WTC11 (cell line): ENCODE measurements at regions not wholly inside any gene's neighbourhood (a gene's known extent, or its start where the extent isn't known, plus 50 kb on each side); places are given as distances from the start of the nearest gene placed in this dataset.

ENCODE experiments used
- ATAC-seq: fragments of 200-7000 bp; cut with Tn5 transposase; 2 replicates; pipeline ENCODE4 v1.10.0; 2021; ENCODE audit warnings: mild to moderate bottlenecking, moderate library complexity
- CTCF ChIA-PET: fragments of 300-600 bp; sonication (Branson Sonifier 250); formaldehyde crosslinking; loops from one replicate; lab custom pipeline; 2021; ENCODE audit warnings: antibody characterized with exemption; lab: Charles Lee
- POLR2A ChIA-PET: fragments of 350-600 bp; sonication (Branson Sonifier 250); formaldehyde crosslinking; loops from one replicate; lab custom pipeline; 2021; ENCODE audit warnings: antibody characterized with exemption; lab: Charles Lee
- DNase-seq: peaks from one replicate; pipeline ENCODE4 v3.0.0; 2021; ENCODE audit warnings: low spot score
- H3K27ac Mint-ChIP-seq: 2 replicates; pipeline ENCODE4 v1.8.0; 2021; ENCODE audit warnings: mixed read lengths
- H3K27me3 Mint-ChIP-seq: 2 replicates; pipeline ENCODE4 v1.8.0; 2021; ENCODE audit warnings: low read depth, mild to moderate bottlenecking, moderate library complexity, mixed read lengths
- H3K36me3 Mint-ChIP-seq: 2 replicates; pipeline ENCODE4 v1.8.0; 2021; ENCODE audit warnings: mixed read lengths
- H3K4me1 Mint-ChIP-seq: 2 replicates; pipeline ENCODE4 v1.8.0; 2022; ENCODE audit warnings: mixed read lengths
- H3K4me3 Mint-ChIP-seq: 2 replicates; pipeline ENCODE4 v1.8.0; 2021; ENCODE audit warnings: mild to moderate bottlenecking, moderate library complexity, mixed read lengths
- H3K9me3 Mint-ChIP-seq: 2 replicates; pipeline ENCODE4 v1.8.0; 2021; ENCODE audit warnings: mixed read lengths
- CREB1 ChIP-seq: sonication (generic); formaldehyde crosslinking; IDR thresholded peaks from 2 replicates; pipeline ENCODE4 v1.8.0; 2023; ENCODE audit warnings: mild to moderate bottlenecking, missing genetic modification reagents
- GABPB1 ChIP-seq: sonication (generic); formaldehyde crosslinking; IDR thresholded peaks from 2 replicates; pipeline ENCODE4 v1.8.1; 2023; ENCODE audit warnings: mild to moderate bottlenecking, missing genetic modification reagents
- GTF2I ChIP-seq: fragments of 250-450 bp; sonication (Bioruptor Pico); conservative IDR thresholded peaks from 2 replicates; pipeline ENCODE4 v1.4.0; 2021; ENCODE audit warnings: mild to moderate bottlenecking
- MYBL2 ChIP-seq: sonication (generic); formaldehyde crosslinking; IDR thresholded peaks from 2 replicates; pipeline ENCODE4 v1.8.1; 2023; ENCODE audit warnings: mild to moderate bottlenecking, moderate library complexity, missing genetic modification reagents
- RELA ChIP-seq: sonication (generic); formaldehyde crosslinking; IDR thresholded peaks from 2 replicates; pipeline ENCODE4 v1.8.1; 2022; ENCODE audit warnings: missing genetic modification reagents, mild to moderate bottlenecking, borderline replicate concordance
- TP53 ChIP-seq: sonication (generic); formaldehyde crosslinking; IDR thresholded peaks from 2 replicates; pipeline ENCODE4 v1.8.1; 2023; ENCODE audit warnings: mild to moderate bottlenecking, missing genetic modification reagents
- ZNF138 ChIP-seq: sonication (generic); formaldehyde crosslinking; conservative IDR thresholded peaks from 2 replicates; pipeline ENCODE4 v1.8.1; 2022; ENCODE audit warnings: mild to moderate bottlenecking, moderate library complexity, missing genetic modification reagents
- ZNF219 ChIP-seq: sonication (generic); formaldehyde crosslinking; IDR thresholded peaks from 2 replicates; pipeline ENCODE4 v1.8.0; 2023; ENCODE audit warnings: missing genetic modification reagents, mild to moderate bottlenecking, borderline replicate concordance
- ZNF396 ChIP-seq: fragments of 250-450 bp; sonication (Bioruptor Pico); IDR thresholded peaks from 2 replicates; pipeline ENCODE4 v1.8.0; 2021; ENCODE audit warnings: mild to moderate bottlenecking, moderate library complexity, borderline replicate concordance
- ZNF671 ChIP-seq: fragments of 250-450 bp; sonication (Bioruptor Pico); IDR thresholded peaks from 2 replicates; pipeline ENCODE4 v1.8.0; 2021; ENCODE audit warnings: mild to moderate bottlenecking
- TF ChIP-seq, protein P1 (sequence below): sonication (generic); formaldehyde crosslinking; IDR thresholded peaks from 2 replicates; pipeline ENCODE4 v1.8.1; 2022; ENCODE audit warnings: mild to moderate bottlenecking, missing genetic modification reagents, moderate library complexity, borderline replicate concordance
- TF ChIP-seq, protein P2 (sequence below): sonication (generic); formaldehyde crosslinking; IDR thresholded peaks from 2 replicates; pipeline ENCODE4 v1.8.0; 2023; ENCODE audit warnings: missing genetic modification reagents, mild to moderate bottlenecking, borderline replicate concordance
- TF ChIP-seq, protein P3 (sequence below): sonication (generic); formaldehyde crosslinking; IDR thresholded peaks from 2 replicates; pipeline ENCODE4 v1.8.1; 2022; ENCODE audit warnings: missing genetic modification reagents, borderline replicate concordance
- TF ChIP-seq, protein P4 (sequence below): fragments of 250-450 bp; sonication (Bioruptor Pico); IDR thresholded peaks from 2 replicates; pipeline ENCODE4 v1.9.0; 2021; ENCODE audit warnings: moderate library complexity, mild to moderate bottlenecking, inconsistent platforms, borderline replicate concordance
- TF ChIP-seq, protein P5 (sequence below): sonication (generic); formaldehyde crosslinking; conservative IDR thresholded peaks from 2 replicates; pipeline ENCODE4 v1.8.1; 2023; ENCODE audit warnings: mild to moderate bottlenecking, low read depth, missing genetic modification reagents, moderate library complexity
- TF ChIP-seq, protein P6 (sequence below): sonication (generic); formaldehyde crosslinking; IDR thresholded peaks from 2 replicates; pipeline ENCODE4 v1.8.0; 2022; ENCODE audit warnings: mild to moderate bottlenecking, missing genetic modification reagents
- TF ChIP-seq, protein P7 (sequence below): sonication (generic); formaldehyde crosslinking; IDR thresholded peaks from 2 replicates; pipeline ENCODE4 v1.8.1; 2023; ENCODE audit warnings: mild to moderate bottlenecking, missing genetic modification reagents
- TF ChIP-seq, protein P8 (sequence below): fragments of 200-600 bp; IDR thresholded peaks from 2 replicates; pipeline ENCODE4 v1.8.0; 2022; ENCODE audit warnings: antibody characterized with exemption
- TF ChIP-seq, protein P9 (sequence below): sonication (generic); formaldehyde crosslinking; IDR thresholded peaks from 2 replicates; pipeline ENCODE4 v1.8.1; 2023; ENCODE audit warnings: mild to moderate bottlenecking, moderate library complexity, missing genetic modification reagents

DNA sequence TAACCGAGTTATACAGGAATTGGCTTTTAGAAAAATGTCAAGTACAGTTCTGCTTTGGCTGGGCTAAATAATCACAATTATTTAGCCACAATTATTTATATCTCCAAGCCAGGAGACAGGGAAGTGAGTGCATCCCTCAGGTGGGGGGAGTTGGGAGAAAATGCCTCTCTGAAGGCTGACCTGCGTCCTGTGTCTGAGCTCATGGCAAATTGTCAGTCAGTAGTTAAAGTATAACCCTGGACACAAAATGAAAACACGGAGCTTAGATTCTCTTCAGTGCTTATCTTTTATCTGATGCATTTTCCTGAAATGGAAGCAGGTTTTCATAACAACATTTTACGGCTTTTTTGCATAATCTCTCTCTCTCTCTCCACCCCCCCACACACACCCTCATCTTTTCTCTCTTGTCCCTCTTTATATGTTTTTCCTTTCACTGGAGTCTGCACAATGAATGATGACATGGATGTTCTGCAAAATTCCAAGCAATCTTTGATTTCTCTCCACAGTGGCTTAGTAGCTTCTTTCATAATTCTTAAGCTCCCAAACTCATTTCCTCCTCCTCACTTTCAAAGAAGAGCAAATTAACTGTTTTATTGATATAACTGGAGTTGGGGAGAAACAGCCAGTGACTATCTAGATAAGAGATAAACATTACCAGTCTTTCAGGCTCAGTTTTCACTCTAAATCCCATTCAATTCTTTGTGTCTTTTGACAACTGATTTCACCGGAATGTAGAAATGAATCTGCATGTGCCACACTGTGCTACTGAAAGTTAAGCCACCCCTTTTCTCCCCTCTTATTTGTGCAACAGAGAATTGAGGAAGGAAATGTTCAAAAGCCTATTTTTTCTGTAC is 521.4 kb upstream of the GHITM start:
- ChIA-PET CTCF (no interaction called here), POLR2A (no interaction called here)
- H3K27ac Mint-ChIP-seq = no peak overlapping the region
- ATAC-seq = no peak
- H3K4me3 Mint-ChIP-seq = no peak overlapping the region
- H3K4me1 Mint-ChIP-seq = 0 out of 2 replicates have a peak, but pooled peaks cover 2% of the 10 kb centered on the region
- H3K27me3 Mint-ChIP-seq = no peaks in the 10 kb centered on the region
- H3K9me3 Mint-ChIP-seq = no peaks in the 10 kb centered on the region
- H3K36me3 Mint-ChIP-seq = no peaks in the 10 kb centered on the region
- DNase-seq = no peak
- no peak for TF ChIP-seq TP53
- TF ChIP-seq ZNF138 = no peak
- TF ChIP-seq, protein P1, sequence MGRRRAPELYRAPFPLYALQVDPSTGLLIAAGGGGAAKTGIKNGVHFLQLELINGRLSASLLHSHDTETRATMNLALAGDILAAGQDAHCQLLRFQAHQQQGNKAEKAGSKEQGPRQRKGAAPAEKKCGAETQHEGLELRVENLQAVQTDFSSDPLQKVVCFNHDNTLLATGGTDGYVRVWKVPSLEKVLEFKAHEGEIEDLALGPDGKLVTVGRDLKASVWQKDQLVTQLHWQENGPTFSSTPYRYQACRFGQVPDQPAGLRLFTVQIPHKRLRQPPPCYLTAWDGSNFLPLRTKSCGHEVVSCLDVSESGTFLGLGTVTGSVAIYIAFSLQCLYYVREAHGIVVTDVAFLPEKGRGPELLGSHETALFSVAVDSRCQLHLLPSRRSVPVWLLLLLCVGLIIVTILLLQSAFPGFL (CRISPR knock-in tag) = no peak
- no peak for TF ChIP-seq CREB1 (CRISPR knock-in tag)
- TF ChIP-seq ZNF671 (CRISPR knock-in tag) = no peak
- TF ChIP-seq, protein P2, sequence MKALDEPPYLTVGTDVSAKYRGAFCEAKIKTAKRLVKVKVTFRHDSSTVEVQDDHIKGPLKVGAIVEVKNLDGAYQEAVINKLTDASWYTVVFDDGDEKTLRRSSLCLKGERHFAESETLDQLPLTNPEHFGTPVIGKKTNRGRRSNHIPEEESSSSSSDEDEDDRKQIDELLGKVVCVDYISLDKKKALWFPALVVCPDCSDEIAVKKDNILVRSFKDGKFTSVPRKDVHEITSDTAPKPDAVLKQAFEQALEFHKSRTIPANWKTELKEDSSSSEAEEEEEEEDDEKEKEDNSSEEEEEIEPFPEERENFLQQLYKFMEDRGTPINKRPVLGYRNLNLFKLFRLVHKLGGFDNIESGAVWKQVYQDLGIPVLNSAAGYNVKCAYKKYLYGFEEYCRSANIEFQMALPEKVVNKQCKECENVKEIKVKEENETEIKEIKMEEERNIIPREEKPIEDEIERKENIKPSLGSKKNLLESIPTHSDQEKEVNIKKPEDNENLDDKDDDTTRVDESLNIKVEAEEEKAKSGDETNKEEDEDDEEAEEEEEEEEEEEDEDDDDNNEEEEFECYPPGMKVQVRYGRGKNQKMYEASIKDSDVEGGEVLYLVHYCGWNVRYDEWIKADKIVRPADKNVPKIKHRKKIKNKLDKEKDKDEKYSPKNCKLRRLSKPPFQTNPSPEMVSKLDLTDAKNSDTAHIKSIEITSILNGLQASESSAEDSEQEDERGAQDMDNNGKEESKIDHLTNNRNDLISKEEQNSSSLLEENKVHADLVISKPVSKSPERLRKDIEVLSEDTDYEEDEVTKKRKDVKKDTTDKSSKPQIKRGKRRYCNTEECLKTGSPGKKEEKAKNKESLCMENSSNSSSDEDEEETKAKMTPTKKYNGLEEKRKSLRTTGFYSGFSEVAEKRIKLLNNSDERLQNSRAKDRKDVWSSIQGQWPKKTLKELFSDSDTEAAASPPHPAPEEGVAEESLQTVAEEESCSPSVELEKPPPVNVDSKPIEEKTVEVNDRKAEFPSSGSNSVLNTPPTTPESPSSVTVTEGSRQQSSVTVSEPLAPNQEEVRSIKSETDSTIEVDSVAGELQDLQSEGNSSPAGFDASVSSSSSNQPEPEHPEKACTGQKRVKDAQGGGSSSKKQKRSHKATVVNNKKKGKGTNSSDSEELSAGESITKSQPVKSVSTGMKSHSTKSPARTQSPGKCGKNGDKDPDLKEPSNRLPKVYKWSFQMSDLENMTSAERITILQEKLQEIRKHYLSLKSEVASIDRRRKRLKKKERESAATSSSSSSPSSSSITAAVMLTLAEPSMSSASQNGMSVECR = no peak
- TF ChIP-seq RELA (CRISPR knock-in tag) = no peak
- TF ChIP-seq, protein P3, sequence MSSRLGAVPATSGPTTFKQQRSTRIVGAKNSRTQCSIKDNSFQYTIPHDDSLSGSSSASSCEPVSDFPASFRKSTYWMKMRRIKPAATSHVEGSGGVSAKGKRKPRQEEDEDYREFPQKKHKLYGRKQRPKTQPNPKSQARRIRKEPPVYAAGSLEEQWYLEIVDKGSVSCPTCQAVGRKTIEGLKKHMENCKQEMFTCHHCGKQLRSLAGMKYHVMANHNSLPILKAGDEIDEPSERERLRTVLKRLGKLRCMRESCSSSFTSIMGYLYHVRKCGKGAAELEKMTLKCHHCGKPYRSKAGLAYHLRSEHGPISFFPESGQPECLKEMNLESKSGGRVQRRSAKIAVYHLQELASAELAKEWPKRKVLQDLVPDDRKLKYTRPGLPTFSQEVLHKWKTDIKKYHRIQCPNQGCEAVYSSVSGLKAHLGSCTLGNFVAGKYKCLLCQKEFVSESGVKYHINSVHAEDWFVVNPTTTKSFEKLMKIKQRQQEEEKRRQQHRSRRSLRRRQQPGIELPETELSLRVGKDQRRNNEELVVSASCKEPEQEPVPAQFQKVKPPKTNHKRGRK (CRISPR knock-in tag) = no peak
- TF ChIP-seq MYBL2 = no peak
- no peak for TF ChIP-seq ZNF396 (CRISPR knock-in tag)
- no peak for TF ChIP-seq ZNF219 (CRISPR knock-in tag)
- no peak for TF ChIP-seq GABPB1 (CRISPR knock-in tag)
- TF ChIP-seq, protein P4, sequence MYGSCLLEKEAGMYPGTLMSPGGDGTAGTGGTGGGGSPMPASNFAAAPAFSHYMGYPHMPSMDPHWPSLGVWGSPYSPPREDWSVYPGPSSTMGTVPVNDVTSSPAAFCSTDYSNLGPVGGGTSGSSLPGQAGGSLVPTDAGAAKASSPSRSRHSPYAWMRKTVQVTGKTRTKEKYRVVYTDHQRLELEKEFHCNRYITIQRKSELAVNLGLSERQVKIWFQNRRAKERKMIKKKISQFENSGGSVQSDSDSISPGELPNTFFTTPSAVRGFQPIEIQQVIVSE (CRISPR knock-in tag) = no peak
- no peak for TF ChIP-seq GTF2I (CRISPR knock-in tag)
- TF ChIP-seq, protein P5, sequence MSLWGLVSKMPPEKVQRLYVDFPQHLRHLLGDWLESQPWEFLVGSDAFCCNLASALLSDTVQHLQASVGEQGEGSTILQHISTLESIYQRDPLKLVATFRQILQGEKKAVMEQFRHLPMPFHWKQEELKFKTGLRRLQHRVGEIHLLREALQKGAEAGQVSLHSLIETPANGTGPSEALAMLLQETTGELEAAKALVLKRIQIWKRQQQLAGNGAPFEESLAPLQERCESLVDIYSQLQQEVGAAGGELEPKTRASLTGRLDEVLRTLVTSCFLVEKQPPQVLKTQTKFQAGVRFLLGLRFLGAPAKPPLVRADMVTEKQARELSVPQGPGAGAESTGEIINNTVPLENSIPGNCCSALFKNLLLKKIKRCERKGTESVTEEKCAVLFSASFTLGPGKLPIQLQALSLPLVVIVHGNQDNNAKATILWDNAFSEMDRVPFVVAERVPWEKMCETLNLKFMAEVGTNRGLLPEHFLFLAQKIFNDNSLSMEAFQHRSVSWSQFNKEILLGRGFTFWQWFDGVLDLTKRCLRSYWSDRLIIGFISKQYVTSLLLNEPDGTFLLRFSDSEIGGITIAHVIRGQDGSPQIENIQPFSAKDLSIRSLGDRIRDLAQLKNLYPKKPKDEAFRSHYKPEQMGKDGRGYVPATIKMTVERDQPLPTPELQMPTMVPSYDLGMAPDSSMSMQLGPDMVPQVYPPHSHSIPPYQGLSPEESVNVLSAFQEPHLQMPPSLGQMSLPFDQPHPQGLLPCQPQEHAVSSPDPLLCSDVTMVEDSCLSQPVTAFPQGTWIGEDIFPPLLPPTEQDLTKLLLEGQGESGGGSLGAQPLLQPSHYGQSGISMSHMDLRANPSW (CRISPR knock-in tag) = no peak
- TF ChIP-seq, protein P6, sequence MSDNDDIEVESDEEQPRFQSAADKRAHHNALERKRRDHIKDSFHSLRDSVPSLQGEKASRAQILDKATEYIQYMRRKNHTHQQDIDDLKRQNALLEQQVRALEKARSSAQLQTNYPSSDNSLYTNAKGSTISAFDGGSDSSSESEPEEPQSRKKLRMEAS (CRISPR knock-in tag) = no peak
- TF ChIP-seq, protein P7, sequence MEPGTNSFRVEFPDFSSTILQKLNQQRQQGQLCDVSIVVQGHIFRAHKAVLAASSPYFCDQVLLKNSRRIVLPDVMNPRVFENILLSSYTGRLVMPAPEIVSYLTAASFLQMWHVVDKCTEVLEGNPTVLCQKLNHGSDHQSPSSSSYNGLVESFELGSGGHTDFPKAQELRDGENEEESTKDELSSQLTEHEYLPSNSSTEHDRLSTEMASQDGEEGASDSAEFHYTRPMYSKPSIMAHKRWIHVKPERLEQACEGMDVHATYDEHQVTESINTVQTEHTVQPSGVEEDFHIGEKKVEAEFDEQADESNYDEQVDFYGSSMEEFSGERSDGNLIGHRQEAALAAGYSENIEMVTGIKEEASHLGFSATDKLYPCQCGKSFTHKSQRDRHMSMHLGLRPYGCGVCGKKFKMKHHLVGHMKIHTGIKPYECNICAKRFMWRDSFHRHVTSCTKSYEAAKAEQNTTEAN (CRISPR knock-in tag) = no peak
- TF ChIP-seq, protein P8, sequence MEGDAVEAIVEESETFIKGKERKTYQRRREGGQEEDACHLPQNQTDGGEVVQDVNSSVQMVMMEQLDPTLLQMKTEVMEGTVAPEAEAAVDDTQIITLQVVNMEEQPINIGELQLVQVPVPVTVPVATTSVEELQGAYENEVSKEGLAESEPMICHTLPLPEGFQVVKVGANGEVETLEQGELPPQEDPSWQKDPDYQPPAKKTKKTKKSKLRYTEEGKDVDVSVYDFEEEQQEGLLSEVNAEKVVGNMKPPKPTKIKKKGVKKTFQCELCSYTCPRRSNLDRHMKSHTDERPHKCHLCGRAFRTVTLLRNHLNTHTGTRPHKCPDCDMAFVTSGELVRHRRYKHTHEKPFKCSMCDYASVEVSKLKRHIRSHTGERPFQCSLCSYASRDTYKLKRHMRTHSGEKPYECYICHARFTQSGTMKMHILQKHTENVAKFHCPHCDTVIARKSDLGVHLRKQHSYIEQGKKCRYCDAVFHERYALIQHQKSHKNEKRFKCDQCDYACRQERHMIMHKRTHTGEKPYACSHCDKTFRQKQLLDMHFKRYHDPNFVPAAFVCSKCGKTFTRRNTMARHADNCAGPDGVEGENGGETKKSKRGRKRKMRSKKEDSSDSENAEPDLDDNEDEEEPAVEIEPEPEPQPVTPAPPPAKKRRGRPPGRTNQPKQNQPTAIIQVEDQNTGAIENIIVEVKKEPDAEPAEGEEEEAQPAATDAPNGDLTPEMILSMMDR = no peak
- TF ChIP-seq, protein P9, sequence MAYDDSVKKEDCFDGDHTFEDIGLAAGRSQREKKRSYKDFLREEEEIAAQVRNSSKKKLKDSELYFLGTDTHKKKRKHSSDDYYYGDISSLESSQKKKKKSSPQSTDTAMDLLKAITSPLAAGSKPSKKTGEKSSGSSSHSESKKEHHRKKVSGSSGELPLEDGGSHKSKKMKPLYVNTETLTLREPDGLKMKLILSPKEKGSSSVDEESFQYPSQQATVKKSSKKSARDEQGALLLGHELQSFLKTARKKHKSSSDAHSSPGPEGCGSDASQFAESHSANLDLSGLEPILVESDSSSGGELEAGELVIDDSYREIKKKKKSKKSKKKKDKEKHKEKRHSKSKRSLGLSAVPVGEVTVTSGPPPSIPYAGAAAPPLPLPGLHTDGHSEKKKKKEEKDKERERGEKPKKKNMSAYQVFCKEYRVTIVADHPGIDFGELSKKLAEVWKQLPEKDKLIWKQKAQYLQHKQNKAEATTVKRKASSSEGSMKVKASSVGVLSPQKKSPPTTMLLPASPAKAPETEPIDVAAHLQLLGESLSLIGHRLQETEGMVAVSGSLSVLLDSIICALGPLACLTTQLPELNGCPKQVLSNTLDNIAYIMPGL (CRISPR knock-in tag) = no peak
